ENCODE measurements at regions not wholly inside any gene's neighbourhood (a gene's known extent, or its start where the extent isn't known, plus 50 kb on each side); places are given as distances from the start of the nearest gene placed in this dataset.

DNA sequence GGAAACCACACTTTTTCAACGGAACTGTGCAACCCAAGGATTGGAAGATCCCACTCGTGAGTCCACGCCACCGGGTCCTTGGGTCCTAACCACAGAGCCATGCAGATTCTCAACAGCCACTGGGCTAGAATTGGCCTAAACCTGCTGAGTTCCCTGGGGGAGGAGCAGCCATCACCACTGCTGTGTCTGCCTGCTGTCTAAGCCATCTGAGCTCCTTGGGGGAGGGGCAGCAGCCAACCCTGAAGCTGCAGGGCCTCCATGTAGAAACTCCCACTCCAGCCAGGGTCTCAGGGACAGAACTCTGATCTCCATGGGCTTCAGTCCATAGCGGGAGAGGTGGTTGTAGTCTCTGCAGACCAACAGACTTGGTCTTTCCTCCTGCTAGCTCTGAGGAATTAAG is 154.6 kb upstream of the VGLL2 start:
- TF ChIP-seq EZH2 (IDR thresholded peaks at IDR 0.05; ENCODE audit: insufficient read depth, poor library complexity, severe bottlenecking) (no peak), EZH2phosphoT487 (IDR thresholded peaks at IDR 0.05; ENCODE audit: insufficient read depth, low read depth) (no peak)
